HL-60 (cell line): ENCODE measurements at regions not wholly inside any gene's neighbourhood (a gene's known extent, or its start where the extent isn't known, plus 50 kb on each side); places are given as distances from the start of the nearest gene placed in this dataset.

Source experiments
- DNase-seq, 2 experiments: peaks; one replicate each; pipeline ENCODE4 v3.0.0-alpha.2; 2010 to 2020; ENCODE audit warnings: low read depth in 1 of 2, low spot score in 1 of 2
- H3K27ac ChIP-seq: fragments of 250-450 bp; sonication (Bioruptor Pico); replicated peaks from 2 replicates; pipeline ENCODE4 v1.5.1; 2020; ENCODE audit warnings: mild to moderate bottlenecking, moderate library complexity
- H3K27me3 ChIP-seq: fragments of 250-450 bp; sonication (Bioruptor Pico); 2 replicates; pipeline ENCODE4 v1.5.1; 2021; ENCODE audit warnings: mild to moderate bottlenecking, moderate library complexity; ENCODE audit not compliant: insufficient read depth, poor library complexity, severe bottlenecking
- H3K4me3 ChIP-seq: replicated peaks from 2 replicates; pipeline ENCODE4 v1.5.1; 2011; ENCODE audit warnings: mild to moderate bottlenecking, control low read depth, low read length; ENCODE audit not compliant: insufficient read depth
- CTCF ChIP-seq: IDR thresholded peaks from one replicate; pipeline ENCODE4 v1.5.1; 2011; ENCODE audit warnings: low read length, control low read depth, inconsistent platforms; ENCODE audit not compliant: insufficient read depth
- GABPA ChIP-seq: IDR thresholded peaks from 2 replicates; pipeline ENCODE4 v1.6.1; 2012; ENCODE audit warnings: low read depth
- POLR2AphosphoS5 ChIP-seq: IDR thresholded peaks from 2 replicates; pipeline ENCODE4 v1.6.1; 2012; ENCODE audit warnings: low read depth
- REST ChIP-seq: IDR thresholded peaks from 2 replicates; pipeline ENCODE4 v1.6.1; 2012; ENCODE audit warnings: low read depth; ENCODE audit not compliant: insufficient replicate concordance
- SPI1 ChIP-seq: IDR thresholded peaks from 2 replicates; pipeline ENCODE4 v1.6.1; 2012; ENCODE audit warnings: low read depth, mild to moderate bottlenecking, borderline replicate concordance

DNA sequence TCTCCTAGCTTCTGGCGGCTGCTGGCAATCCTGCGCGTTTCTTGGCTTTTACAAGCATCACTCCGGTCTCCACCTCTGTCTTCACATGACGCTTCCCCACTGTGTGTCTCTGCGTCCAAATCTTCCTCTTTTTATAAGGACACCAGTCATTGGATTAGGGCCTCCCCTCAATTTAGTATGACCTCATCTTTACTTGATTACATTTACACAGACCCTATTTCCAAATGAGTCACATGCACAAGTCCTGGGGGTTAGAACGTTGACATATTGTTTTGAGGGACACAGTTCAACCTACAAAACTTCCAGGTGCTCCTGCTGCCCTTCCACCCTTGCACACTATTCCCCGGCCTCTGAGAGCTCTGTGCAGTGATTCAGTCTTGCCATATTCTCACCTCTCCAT, 215.3 kb downstream of the OPA1 start:
- DNase-seq = no peak
- H3K4me3 ChIP-seq = no peak overlapping the region
- TF ChIP-seq GABPA = no peak
- no peak for TF ChIP-seq REST
- TF ChIP-seq CTCF = no peak
- TF ChIP-seq SPI1 = no peak
- no peak for TF ChIP-seq POLR2AphosphoS5
- H3K27me3 ChIP-seq = no peaks in the 10 kb centered on the region
- no peak overlapping the region for H3K27ac ChIP-seq

DNA sequence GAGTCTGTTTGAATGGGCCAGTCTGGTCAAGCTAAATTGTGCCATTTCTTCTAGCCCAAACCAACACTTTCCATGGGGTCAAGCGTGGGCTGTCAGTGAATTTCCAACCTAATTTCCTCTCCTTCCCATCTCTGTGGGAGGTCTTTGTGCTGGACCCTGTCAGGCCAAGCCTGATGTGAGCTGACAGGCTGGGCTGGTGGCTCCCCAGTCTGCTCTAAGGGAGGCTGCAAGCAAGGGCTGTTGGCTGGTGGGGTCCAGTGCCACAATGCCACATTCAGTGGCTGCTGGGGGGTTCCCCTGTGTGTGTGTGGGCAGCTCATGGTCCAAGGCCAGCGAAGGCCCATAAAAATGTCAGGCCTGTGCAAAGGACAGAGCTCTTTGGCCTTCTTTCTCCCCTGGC, 216.1 kb downstream of the OPA1 start:
- Histone ChIP-seq H3K27me3 (no peaks in the 10 kb centered on the region), H3K27ac (no peak overlapping the region), H3K4me3 (no peak overlapping the region)
- TF ChIP-seq REST (no peak), POLR2AphosphoS5 (no peak), CTCF (no peak), GABPA (no peak), SPI1 (no peak)
- DNase-seq = no peak

GRCh38 chr3:193812078-193812725, 219.2 kb downstream of the OPA1 start:
- no peak for DNase-seq
- no peak overlapping the region for H3K4me3 ChIP-seq
- no peaks in the 10 kb centered on the region for H3K27me3 ChIP-seq
- no peak for TF ChIP-seq POLR2AphosphoS5
- no peak for TF ChIP-seq GABPA
- TF ChIP-seq CTCF = no peak
- TF ChIP-seq SPI1 = no peak
- H3K27ac ChIP-seq = no peak overlapping the region
